GM10266 (cell line): ENCODE measurements at regions not wholly inside any gene's neighbourhood (a gene's known extent, or its start where the extent isn't known, plus 50 kb on each side); places are given as distances from the start of the nearest gene placed in this dataset.

ENCODE experiments used
- DNase-seq: peaks from one replicate; pipeline ENCODE4 v3.0.0; 2012; ENCODE audit errors: extremely low spot score
- CTCF ChIP-seq: IDR thresholded peaks from 2 replicates; pipeline ENCODE4 v1.5.1; 2012; ENCODE audit warnings: mild to moderate bottlenecking, low read depth; ENCODE audit not compliant: control insufficient read depth, insufficient read depth; ENCODE audit errors: missing control alignments

- no peak for TF ChIP-seq CTCF
- DNase-seq: no peak
These were observed 83.1 kb upstream of the CSF3R start for GRCh38 chr1:36565576-36566501.

- no peak for DNase-seq
- no peak for TF ChIP-seq CTCF
These were observed 79.5 kb upstream of the CSF3R start for GRCh38 chr1:36562181-36562685.

- no peak for DNase-seq
- no peak for TF ChIP-seq CTCF
These were observed 78.6 kb upstream of the CSF3R start for GRCh38 chr1:36561361-36561724.

- no peak for TF ChIP-seq CTCF
- no peak for DNase-seq
These were observed 78.1 kb upstream of the CSF3R start for GRCh38 chr1:36560621-36561360.

GRCh38 chr1:36560177-36560576 is 77.5 kb upstream of the CSF3R start:
- DNase-seq: no peak
- TF ChIP-seq CTCF: no peak

GRCh38 chr1:36559061-36559460 is 76.3 kb upstream of the CSF3R start:
- TF ChIP-seq CTCF: no peak
- no peak for DNase-seq
